GM12878 (cell line): ENCODE measurements at regions not wholly inside any gene's neighbourhood (a gene's known extent, or its start where the extent isn't known, plus 50 kb on each side); places are given as distances from the start of the nearest gene placed in this dataset.
A peak's percentile ranks its signal among the peaks of the same experiment; 100 is the strongest.

Source experiments
- ESRRA ChIP-seq: IDR thresholded peaks from 2 replicates; pipeline ENCODE4 v1.6.1; 2012; ENCODE audit warnings: mild to moderate bottlenecking, low read length, improper control_type of control experiment
- PAX5 ChIP-seq: IDR thresholded peaks from 2 replicates; pipeline ENCODE4 v1.6.1; 2011; ENCODE audit warnings: low read depth, low read length, borderline replicate concordance
- TF ChIP-seq, protein P1 (sequence below): fragments of 450-650 bp; IDR thresholded peaks from 2 replicates; pipeline ENCODE4 v1.6.1; 2017; ENCODE audit warnings: mild to moderate bottlenecking
- TF ChIP-seq, protein P2 (sequence below), 3 experiments: IDR thresholded peaks in 2 of 3; conservative IDR thresholded peaks in 1 of 3; 2 replicates each; pipeline ENCODE4 v1.5.1; 2011; ENCODE audit warnings: low read depth in 3 of 3, low read length in 3 of 3, mild to moderate bottlenecking in 3 of 3, control low read depth in 2 of 3, moderate library complexity in 2 of 3, inconsistent platforms in 1 of 3, mixed read lengths in 1 of 3; ENCODE audit not compliant: control insufficient read depth in 2 of 3, insufficient read depth in 1 of 3; ENCODE audit errors: extremely low read depth in 1 of 3
- TF ChIP-seq, protein P3 (sequence below): fragments of 450-650 bp; formaldehyde crosslinking; IDR thresholded peaks from 2 replicates; pipeline ENCODE4 v1.4.0; 2020; ENCODE audit warnings: mild to moderate bottlenecking, moderate library complexity

DNA sequence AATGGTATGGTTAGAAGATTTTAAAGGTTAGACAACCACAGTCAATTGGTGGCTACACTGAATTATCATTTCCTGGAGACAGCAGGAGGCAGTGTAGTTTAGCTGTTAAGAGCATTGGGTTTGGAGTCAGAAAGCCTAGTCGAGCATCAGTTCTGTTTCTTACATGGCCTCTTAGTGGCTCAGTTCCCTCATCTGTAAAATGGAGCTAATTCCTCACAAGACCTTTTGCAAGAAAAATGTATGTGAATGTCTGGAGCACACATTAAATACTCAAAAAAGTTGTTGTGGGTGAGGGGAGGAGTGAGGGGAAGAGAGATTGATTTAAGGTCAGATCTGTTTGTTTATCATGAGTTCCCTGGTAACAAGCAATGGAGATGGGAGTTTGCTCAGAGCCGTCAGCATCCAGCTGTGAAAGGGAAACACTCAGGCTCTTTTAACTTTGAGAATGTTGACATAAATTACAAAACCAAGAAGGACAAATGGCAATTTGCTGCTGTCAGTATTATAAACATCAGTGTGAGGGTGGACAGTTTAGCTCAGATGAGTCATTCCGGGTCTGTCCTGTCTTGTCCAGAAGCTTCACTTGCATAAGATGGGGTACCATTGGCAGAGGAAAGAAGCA lies 98.2 kb upstream of the PGRMC2 start:
- TF ChIP-seq ESRRA = no peak
- TF ChIP-seq, protein P1, sequence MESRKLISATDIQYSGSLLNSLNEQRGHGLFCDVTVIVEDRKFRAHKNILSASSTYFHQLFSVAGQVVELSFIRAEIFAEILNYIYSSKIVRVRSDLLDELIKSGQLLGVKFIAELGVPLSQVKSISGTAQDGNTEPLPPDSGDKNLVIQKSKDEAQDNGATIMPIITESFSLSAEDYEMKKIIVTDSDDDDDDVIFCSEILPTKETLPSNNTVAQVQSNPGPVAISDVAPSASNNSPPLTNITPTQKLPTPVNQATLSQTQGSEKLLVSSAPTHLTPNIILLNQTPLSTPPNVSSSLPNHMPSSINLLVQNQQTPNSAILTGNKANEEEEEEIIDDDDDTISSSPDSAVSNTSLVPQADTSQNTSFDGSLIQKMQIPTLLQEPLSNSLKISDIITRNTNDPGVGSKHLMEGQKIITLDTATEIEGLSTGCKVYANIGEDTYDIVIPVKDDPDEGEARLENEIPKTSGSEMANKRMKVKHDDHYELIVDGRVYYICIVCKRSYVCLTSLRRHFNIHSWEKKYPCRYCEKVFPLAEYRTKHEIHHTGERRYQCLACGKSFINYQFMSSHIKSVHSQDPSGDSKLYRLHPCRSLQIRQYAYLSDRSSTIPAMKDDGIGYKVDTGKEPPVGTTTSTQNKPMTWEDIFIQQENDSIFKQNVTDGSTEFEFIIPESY = no peak
- TF ChIP-seq, protein P2, sequence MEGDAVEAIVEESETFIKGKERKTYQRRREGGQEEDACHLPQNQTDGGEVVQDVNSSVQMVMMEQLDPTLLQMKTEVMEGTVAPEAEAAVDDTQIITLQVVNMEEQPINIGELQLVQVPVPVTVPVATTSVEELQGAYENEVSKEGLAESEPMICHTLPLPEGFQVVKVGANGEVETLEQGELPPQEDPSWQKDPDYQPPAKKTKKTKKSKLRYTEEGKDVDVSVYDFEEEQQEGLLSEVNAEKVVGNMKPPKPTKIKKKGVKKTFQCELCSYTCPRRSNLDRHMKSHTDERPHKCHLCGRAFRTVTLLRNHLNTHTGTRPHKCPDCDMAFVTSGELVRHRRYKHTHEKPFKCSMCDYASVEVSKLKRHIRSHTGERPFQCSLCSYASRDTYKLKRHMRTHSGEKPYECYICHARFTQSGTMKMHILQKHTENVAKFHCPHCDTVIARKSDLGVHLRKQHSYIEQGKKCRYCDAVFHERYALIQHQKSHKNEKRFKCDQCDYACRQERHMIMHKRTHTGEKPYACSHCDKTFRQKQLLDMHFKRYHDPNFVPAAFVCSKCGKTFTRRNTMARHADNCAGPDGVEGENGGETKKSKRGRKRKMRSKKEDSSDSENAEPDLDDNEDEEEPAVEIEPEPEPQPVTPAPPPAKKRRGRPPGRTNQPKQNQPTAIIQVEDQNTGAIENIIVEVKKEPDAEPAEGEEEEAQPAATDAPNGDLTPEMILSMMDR (IDR thresholded peaks at IDR 0.05 in 2 of 3, conservative IDR thresholded peaks at IDR 0.05 in 1 of 3; ENCODE audit: control insufficient read depth in 2 of 3, extremely low read depth in 1 of 3, insufficient read depth in 1 of 3, low read depth in 3 of 3, low read length in 3 of 3) = peak in 1 of 3 experiments; percentile 32; a peak in 2 of 6 replicates
- TF ChIP-seq, protein P3, sequence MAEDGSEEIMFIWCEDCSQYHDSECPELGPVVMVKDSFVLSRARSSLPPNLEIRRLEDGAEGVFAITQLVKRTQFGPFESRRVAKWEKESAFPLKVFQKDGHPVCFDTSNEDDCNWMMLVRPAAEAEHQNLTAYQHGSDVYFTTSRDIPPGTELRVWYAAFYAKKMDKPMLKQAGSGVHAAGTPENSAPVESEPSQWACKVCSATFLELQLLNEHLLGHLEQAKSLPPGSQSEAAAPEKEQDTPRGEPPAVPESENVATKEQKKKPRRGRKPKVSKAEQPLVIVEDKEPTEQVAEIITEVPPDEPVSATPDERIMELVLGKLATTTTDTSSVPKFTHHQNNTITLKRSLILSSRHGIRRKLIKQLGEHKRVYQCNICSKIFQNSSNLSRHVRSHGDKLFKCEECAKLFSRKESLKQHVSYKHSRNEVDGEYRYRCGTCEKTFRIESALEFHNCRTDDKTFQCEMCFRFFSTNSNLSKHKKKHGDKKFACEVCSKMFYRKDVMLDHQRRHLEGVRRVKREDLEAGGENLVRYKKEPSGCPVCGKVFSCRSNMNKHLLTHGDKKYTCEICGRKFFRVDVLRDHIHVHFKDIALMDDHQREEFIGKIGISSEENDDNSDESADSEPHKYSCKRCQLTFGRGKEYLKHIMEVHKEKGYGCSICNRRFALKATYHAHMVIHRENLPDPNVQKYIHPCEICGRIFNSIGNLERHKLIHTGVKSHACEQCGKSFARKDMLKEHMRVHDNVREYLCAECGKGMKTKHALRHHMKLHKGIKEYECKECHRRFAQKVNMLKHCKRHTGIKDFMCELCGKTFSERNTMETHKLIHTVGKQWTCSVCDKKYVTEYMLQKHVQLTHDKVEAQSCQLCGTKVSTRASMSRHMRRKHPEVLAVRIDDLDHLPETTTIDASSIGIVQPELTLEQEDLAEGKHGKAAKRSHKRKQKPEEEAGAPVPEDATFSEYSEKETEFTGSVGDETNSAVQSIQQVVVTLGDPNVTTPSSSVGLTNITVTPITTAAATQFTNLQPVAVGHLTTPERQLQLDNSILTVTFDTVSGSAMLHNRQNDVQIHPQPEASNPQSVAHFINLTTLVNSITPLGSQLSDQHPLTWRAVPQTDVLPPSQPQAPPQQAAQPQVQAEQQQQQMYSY = no peak
- TF ChIP-seq PAX5 = no peak
